ENCODE measurements at regions not wholly inside any gene's neighbourhood (a gene's known extent, or its start where the extent isn't known, plus 50 kb on each side); places are given as distances from the start of the nearest gene placed in this dataset.

- Mint-ChIP-seq H3K27me3 (ENCODE audit: low read depth) (no peaks in the 10 kb centered on the region), H3K9me3 (no peaks in the 10 kb centered on the region), H3K27ac (peak overlapping the region in 2 of 3 experiments; percentile 56 to 59; a peak in 2 of 7 replicates)
Measured at GRCh38 chr10:4654496-4654895, 171.5 kb upstream of the AKR1E2 start.

More at GRCh38 chr10:4654496-4654895, 171.5 kb upstream of the AKR1E2 start:
- Histone ChIP-seq H2BK12ac (ENCODE audit: insufficient read length, low read depth, low read length) (no peak overlapping the region), H3K27ac (ENCODE audit: insufficient read length, low read depth, low read length) (no peak overlapping the region), H3K4me1 (ENCODE audit: insufficient read depth, low read length) (no peaks in the 10 kb centered on the region), H2AFZ (ENCODE audit: low read length) (no peak overlapping the region), H3K14ac (ENCODE audit: insufficient read depth, low read length) (no peak overlapping the region), H2BK120ac (ENCODE audit: low read depth, low read length, poor library complexity, severe bottlenecking) (no peak overlapping the region), H3K9me3 (ENCODE audit: control insufficient read depth, low read depth, low read length) (no peaks in the 10 kb centered on the region), H2AK5ac (ENCODE audit: insufficient read length, low read length) (no peak overlapping the region), H2BK20ac (ENCODE audit: low read depth, low read length, poor library complexity, severe bottlenecking) (no peak overlapping the region), H3K27me3 (ENCODE audit: insufficient read depth, low read length) (no peaks in the 10 kb centered on the region), H3K9ac (ENCODE audit: extremely low read depth, insufficient read length, low read length) (no peak overlapping the region), H3K23ac (ENCODE audit: insufficient read length, low read depth, low read length) (no peak overlapping the region), H3T11ph (ENCODE audit: low read length) (no peak overlapping the region), H3K79me1 (ENCODE audit: insufficient read depth, low read depth, low read length, poor library complexity, severe bottlenecking) (no peaks in the 10 kb centered on the region), H4K5ac (ENCODE audit: insufficient read length, low read depth, low read length) (no peak overlapping the region), H3K4me2 (ENCODE audit: insufficient read depth, insufficient read length, low read length) (no peak overlapping the region), H2BK15ac (ENCODE audit: low read depth, low read length) (no peak overlapping the region), H3K18ac (ENCODE audit: insufficient read length, low read depth, low read length) (no peak overlapping the region), H3K79me2 (ENCODE audit: insufficient read depth, low read length) (no peaks in the 10 kb centered on the region), H4K91ac (ENCODE audit: insufficient read length, low read depth, low read length) (no peak overlapping the region), H3K56ac (ENCODE audit: insufficient read length, low read depth, low read length) (no peak overlapping the region), H4K20me1 (ENCODE audit: control insufficient read depth, insufficient read depth, insufficient read length) (no peaks in the 10 kb centered on the region), H3K4ac (ENCODE audit: low read depth, low read length) (no peak overlapping the region), H2BK5ac (ENCODE audit: insufficient read length, low read length) (no peak overlapping the region), H3K23me2 (ENCODE audit: insufficient read length, low read depth, low read length, poor library complexity, severe bottlenecking) (no peaks in the 10 kb centered on the region), H4K8ac (replicated peaks; ENCODE audit: insufficient read length, low read depth, low read length) (no peak overlapping the region)
- peaks cover 16 to 21% of the 10 kb centered on the region in 2 experiments for H3K4me1 Mint-ChIP-seq
- DNase-seq, result no peak
- TF ChIP-seq CTCF (conservative IDR thresholded peaks at IDR 0.05), result no peak
- no peak overlapping the region for H3K4me3 Mint-ChIP-seq
- no peaks in the 10 kb centered on the region for H3K36me3 Mint-ChIP-seq (ENCODE audit: insufficient read depth in 1 of 3, low read depth in 3 of 3)
- no CpG with 5 or more reads among the region's 2 CpGs for WGBS (ENCODE audit: extremely low coverage, insufficient read length, low lambda C conversion rate)
